HepG2 (cell line): ENCODE measurements at regions not wholly inside any gene's neighbourhood (a gene's known extent, or its start where the extent isn't known, plus 50 kb on each side); places are given as distances from the start of the nearest gene placed in this dataset.

Experiments used
- ATAC-seq: fragments of 200-7000 bp; cut with Tn5 transposase; 3 replicates; pipeline ENCODE4 v1.9.1; 2020; ENCODE audit warnings: mild to moderate bottlenecking, moderate library complexity
- BruUV-seq: library from RNA; stranded (reverse); fragments of 400-500 nt; replicated peaks from 2 replicates; lab custom pipeline; 2021; lab: Mats Ljungman, UMichigan
- CTCF ChIA-PET: fragments of 300-600 bp; formaldehyde crosslinking; extraction: SDS; loops from one replicate; lab custom pipeline; 2021; ENCODE audit warnings: low total read pairs, inconsistent platforms, low intra/inter-chr PET ratio; lab: Yijun Ruan, JAX
- POLR2A ChIA-PET: fragments of 350-600 bp; sonication (Branson Sonifier 250); formaldehyde crosslinking; loops from one replicate; lab custom pipeline; 2020; ENCODE audit warnings: antibody characterized with exemption, inconsistent platforms; lab: Yijun Ruan, JAX
- DNase-seq: peaks from one replicate; pipeline ENCODE4 v3.0.0-alpha.2; 2015; ENCODE audit warnings: low spot score
- FAIRE-seq: peaks from 3 replicates; lab custom pipeline; 2011; peaks lifted over from hg19 to GRCh38; lab: Jason Lieb, UNC
- H2AFZ ChIP-seq: one replicate; pipeline ENCODE4 v1.6.1; 2011; ENCODE audit warnings: low read length, inconsistent platforms
- H3K27ac ChIP-seq: fragments of 300-600 bp; 3 replicates; pipeline ENCODE4 v1.8.0; 2011; ENCODE audit warnings: mixed run types, mild to moderate bottlenecking, mixed read lengths, low read length, inconsistent platforms; ENCODE audit not compliant: insufficient read depth; ENCODE audit errors: extremely low read length
- H3K27me3 ChIP-seq, 2 experiments: fragments of 200-600 bp in 1 of 2; 2 replicates in 1 of 2; 3 replicates in 1 of 2; pipeline versions ENCODE4 v1.6.0 to v1.8.0; 2011; ENCODE audit warnings: low read length in 2 of 2, mild to moderate bottlenecking in 2 of 2, moderate library complexity in 2 of 2, inconsistent platforms in 1 of 2; ENCODE audit not compliant: insufficient read depth in 2 of 2, control insufficient read depth in 1 of 2
- H3K36me3 ChIP-seq, 2 experiments: fragments of 200-600 bp in 1 of 2; replicated peaks in 1 of 2; 2 replicates in 1 of 2; 3 replicates in 1 of 2; pipeline versions ENCODE4 v1.5.1 to v1.8.0; 2011; ENCODE audit warnings: low read length in 2 of 2, inconsistent platforms in 1 of 2; ENCODE audit not compliant: insufficient read depth in 2 of 2, control insufficient read depth in 1 of 2
- H3K4me1 ChIP-seq: 2 replicates; pipeline ENCODE4 v1.5.1; 2012; ENCODE audit warnings: low read length, inconsistent platforms; ENCODE audit not compliant: insufficient read depth
- H3K4me2 ChIP-seq: 2 replicates; pipeline ENCODE4 v1.6.0; 2011; ENCODE audit warnings: low read depth, low read length, inconsistent platforms
- H3K4me3 ChIP-seq, 3 experiments: fragments of 200-600 bp in 1 of 3; sonication (generic), shearing (Covaris generic) in 1 of 3; replicated peaks in 1 of 3; 2 replicates each; pipeline ENCODE4 v1.5.1; 2011 to 2016; ENCODE audit warnings: low read length in 3 of 3, inconsistent platforms in 2 of 3, low read depth in 2 of 3, mild to moderate bottlenecking in 2 of 3, control low read depth in 1 of 3, mixed read lengths in 1 of 3; ENCODE audit not compliant: insufficient read depth in 1 of 3
- H3K79me2 ChIP-seq: one replicate; pipeline ENCODE4 v1.6.1; 2011; ENCODE audit warnings: low read length, inconsistent platforms; ENCODE audit not compliant: insufficient read depth
- H3K9ac ChIP-seq: 2 replicates; pipeline ENCODE4 v1.6.0; 2011; ENCODE audit warnings: mild to moderate bottlenecking, low read depth, low read length, inconsistent platforms; ENCODE audit not compliant: insufficient read depth
- H3K9me3 ChIP-seq: 2 replicates; pipeline ENCODE4 v1.5.1; 2012; ENCODE audit warnings: mild to moderate bottlenecking, low read length
- H4K20me1 ChIP-seq: 2 replicates; pipeline ENCODE4 v1.6.0; 2011; ENCODE audit warnings: inconsistent platforms, mild to moderate bottlenecking, low read length, moderate library complexity; ENCODE audit not compliant: insufficient read depth
- AHR ChIP-seq: IDR thresholded peaks from 2 replicates; pipeline ENCODE4 v1.6.1; 2018; ENCODE audit warnings: missing genetic modification reagents, missing compliant biosample characterization
- ATF2 ChIP-seq: sonication (generic); formaldehyde crosslinking; IDR thresholded peaks from 2 replicates; pipeline ENCODE4 v1.4.0; 2020; ENCODE audit warnings: missing genetic modification reagents
- BCL6 ChIP-seq: IDR thresholded peaks from 2 replicates; pipeline ENCODE4 v1.6.1; 2016; ENCODE audit warnings: missing genetic modification reagents, missing compliant biosample characterization
- CTCF ChIP-seq: sonication (generic); formaldehyde crosslinking; IDR thresholded peaks from 2 replicates; pipeline ENCODE4 v1.5.0; 2020; ENCODE audit warnings: mild to moderate bottlenecking, missing genetic modification reagents, moderate library complexity
- EP300 ChIP-seq, 3 experiments: sonication (generic) in 1 of 3; formaldehyde crosslinking in 1 of 3; IDR thresholded peaks; 2 replicates each; pipeline versions ENCODE4 v1.5.1 to v1.6.1; 2011 to 2020; ENCODE audit warnings: low read depth in 2 of 3, low read length in 2 of 3, borderline replicate concordance in 1 of 3, improper control_type of control experiment in 1 of 3, mild to moderate bottlenecking in 1 of 3, missing genetic modification reagents in 1 of 3, moderate library complexity in 1 of 3
- NR0B2 ChIP-seq: sonication (generic); formaldehyde crosslinking; IDR thresholded peaks from 2 replicates; pipeline ENCODE4 v1.4.0; 2020; ENCODE audit warnings: mild to moderate bottlenecking, missing genetic modification reagents
- NR2F6 ChIP-seq, 2 experiments: IDR thresholded peaks; 2 replicates each; pipeline ENCODE4 v1.6.1; 2016; ENCODE audit warnings: antibody characterized with exemption in 1 of 2, mild to moderate bottlenecking in 1 of 2
- RAD21 ChIP-seq: fragments of 450-650 bp; formaldehyde crosslinking; IDR thresholded peaks from 2 replicates; pipeline ENCODE4 v1.5.0; 2020; ENCODE audit warnings: mild to moderate bottlenecking
- SALL1 ChIP-seq: sonication (generic); formaldehyde crosslinking; IDR thresholded peaks from 2 replicates; pipeline ENCODE4 v1.8.0; 2022; ENCODE audit warnings: mild to moderate bottlenecking, missing genetic modification reagents
- SMC3 ChIP-seq: IDR thresholded peaks from 2 replicates; pipeline ENCODE4 v1.6.1; 2011; ENCODE audit warnings: low read length, improper control_type of control experiment
- STAG1 ChIP-seq: sonication (generic); formaldehyde crosslinking; IDR thresholded peaks from 2 replicates; pipeline ENCODE4 v1.4.0; 2020; ENCODE audit warnings: missing genetic modification reagents
- YY1 ChIP-seq: IDR thresholded peaks from 2 replicates; pipeline ENCODE4 v1.6.1; 2011; ENCODE audit warnings: low read length, low read depth, moderate library complexity, mild to moderate bottlenecking; ENCODE audit not compliant: insufficient read depth, insufficient replicate concordance
- ZNF274 ChIP-seq: sonication (generic); formaldehyde crosslinking; IDR thresholded peaks from 2 replicates; pipeline ENCODE4 v1.5.1; 2020; ENCODE audit warnings: mild to moderate bottlenecking, missing genetic modification reagents
- ZNF770 ChIP-seq: sonication (generic); formaldehyde crosslinking; IDR thresholded peaks from 2 replicates; pipeline ENCODE4 v1.5.0; 2020; ENCODE audit warnings: mild to moderate bottlenecking, missing genetic modification reagents
- ZNF773 ChIP-seq: sonication (generic); formaldehyde crosslinking; IDR thresholded peaks from 2 replicates; pipeline ENCODE4 v1.4.0; 2020; ENCODE audit warnings: missing genetic modification reagents, borderline replicate concordance
- WGBS: methylation state at CpG from one replicate; pipeline ENCODE4 v1.1.6; 2017; ENCODE audit warnings: low lambda C conversion rate; 5-methylcytosine and 5-hydroxymethylcytosine counted together
- in situ Hi-C: cut with HindIII; loops from 2 replicates; pipeline ENCODE4 v1.10.0; 2017; ENCODE audit warnings: low pct_unique_long_range_greater_than_20kb; ENCODE audit not compliant: extremely low pct_ligation_motif_present
- intact Hi-C: fragments of 100-400 bp; cut with micrococcal nuclease; formaldehyde crosslinking; loops from one replicate; pipeline ENCODE4 v1.10.0; 2022; ENCODE audit not compliant: unreplicated experiment

- no TSS peak for BruUV-seq
- Histone ChIP-seq H3K36me3 (no peaks in the 10 kb centered on the region), H3K4me2 (no peak overlapping the region), H3K27ac (no peak overlapping the region), H3K9me3 (no peaks in the 10 kb centered on the region), H2AFZ (no peak overlapping the region), H4K20me1 (no peaks in the 10 kb centered on the region), H3K79me2 (no peaks in the 10 kb centered on the region), H3K9ac (no peak overlapping the region), H3K4me3 (no peak overlapping the region), H3K4me1 (no peaks in the 10 kb centered on the region), H3K27me3 (peaks cover 5 to 66% of the 10 kb centered on the region in 2 experiments)
- DNase-seq: peak; percentile 28
- ChIA-PET POLR2A (no interaction called here), CTCF (interaction anchor here (2.3 to 2.6 kb wide), 2 partner anchors 1417 to 1528 kb away, joined by 7 to 9 read pairs; no protein-coding TSS in a partner anchor)
- FAIRE-seq: peak; percentile 63
- 18% methylated on average over 20 of the region's 35 CpGs for WGBS
- peak; percentile 94 for ATAC-seq
- intact Hi-C loops (loop anchor here (1.0 to 10.0 kb wide), 3 partner anchors 536 to 1528 kb away; no protein-coding TSS in a partner anchor), in situ Hi-C loops (loop anchor here (25.0 kb wide), 1 partner anchor 523 kb away; no protein-coding TSS in a partner anchor)
- peak; percentile 41 for TF ChIP-seq YY1
- no peak for TF ChIP-seq EP300 (IDR thresholded peaks at IDR 0.05; ENCODE audit: low read depth in 2 of 2, low read length in 2 of 2)
- no peak for TF ChIP-seq EP300 (CRISPR knock-in tag; IDR thresholded peaks at IDR 0.05; ENCODE audit: borderline replicate concordance)
- TF ChIP-seq ZNF773 (CRISPR knock-in tag): no peak
- TF ChIP-seq ATF2 (CRISPR knock-in tag): 0 out of 2 replicates have a peak, but pooled peaks have one; percentile 53
- TF ChIP-seq NR0B2: no peak
- TF ChIP-seq AHR (CRISPR knock-in tag): 0 out of 2 replicates have a peak, but pooled peaks have one; percentile 34
- TF ChIP-seq SMC3: peak; percentile 77
- TF ChIP-seq ZNF274 (CRISPR knock-in tag): 0 out of 2 replicates have a peak, but pooled peaks have one; percentile 24
- TF ChIP-seq STAG1 (CRISPR knock-in tag): peak; percentile 99
- TF ChIP-seq RAD21 (CRISPR knock-in tag): peak; percentile 86
- no peak for TF ChIP-seq NR2F6 (IDR thresholded peaks at IDR 0.05)
- peak; percentile 10; the same call in 1 of the 2 replicates for TF ChIP-seq NR2F6 (CRISPR knock-in tag; IDR thresholded peaks at IDR 0.05)
- peak; percentile 32; the same call in 1 of the 2 replicates for TF ChIP-seq SALL1 (CRISPR knock-in tag)
- TF ChIP-seq ZNF770 (CRISPR knock-in tag): no peak
- TF ChIP-seq CTCF: peak; percentile 94
- TF ChIP-seq BCL6 (CRISPR knock-in tag): peak; percentile 29; the same call in 1 of the 2 replicates
Observed at GRCh38 chr10:3239066-3239919, 66.7 kb upstream of the PITRM1 start.
